IMR-90 (cell line): ENCODE measurements at regions not wholly inside any gene's neighbourhood (a gene's known extent, or its start where the extent isn't known, plus 50 kb on each side); places are given as distances from the start of the nearest gene placed in this dataset.

Experiments
- ATAC-seq: fragments of 200-7000 bp; cut with Tn5 transposase; 2 replicates; pipeline ENCODE4 v1.9.1; 2020; ENCODE audit warnings: low read depth, mild to moderate bottlenecking, moderate library complexity
- BruUV-seq: library from RNA; stranded (reverse); fragments of 400-500 nt; replicated peaks from 2 replicates; lab custom pipeline; 2021; lab: Mats Ljungman, UMichigan
- CTCF ChIA-PET: fragments of 300-600 bp; formaldehyde crosslinking; extraction: SDS; loops from one replicate; lab custom pipeline; 2021; ENCODE audit warnings: antibody characterized with exemption; lab: Yijun Ruan, JAX
- POLR2A ChIA-PET: fragments of 300-600 bp; sonication (Branson Sonifier 250); formaldehyde crosslinking; loops from one replicate; lab custom pipeline; 2022; ENCODE audit warnings: antibody characterized with exemption; ENCODE audit not compliant: unreplicated experiment; lab: Charles Lee
- DNase-seq: peaks from one replicate; pipeline ENCODE4 v3.0.0; 2013
- H2AFZ ChIP-seq: replicated peaks from 2 replicates; pipeline ENCODE3; 2013; ENCODE audit warnings: low read length, mild to moderate bottlenecking; ENCODE audit not compliant: poor library complexity
- H2AK5ac ChIP-seq: 2 replicates; pipeline ENCODE4 v1.6.1; 2013; ENCODE audit warnings: low read depth, low read length, inconsistent platforms
- H2AK9ac ChIP-seq: replicated peaks from 2 replicates; pipeline ENCODE3; 2013; ENCODE audit warnings: mild to moderate bottlenecking, low read depth, low read length, moderate library complexity; ENCODE audit not compliant: poor library complexity
- H2BK120ac ChIP-seq: 2 replicates; pipeline ENCODE4 v1.6.1; 2013; ENCODE audit warnings: low read depth, low read length, inconsistent platforms
- H2BK15ac ChIP-seq: 3 replicates; pipeline ENCODE4 v1.6.1; 2013; ENCODE audit warnings: low read depth, low read length, inconsistent platforms
- H2BK20ac ChIP-seq: 2 replicates; pipeline ENCODE4 v1.6.1; 2013; ENCODE audit warnings: low read depth, mild to moderate bottlenecking, inconsistent platforms, low read length, moderate library complexity
- H2BK5ac ChIP-seq: 2 replicates; pipeline ENCODE4 v1.6.1; 2013; ENCODE audit warnings: mild to moderate bottlenecking, low read depth, low read length, inconsistent platforms; ENCODE audit not compliant: poor library complexity, severe bottlenecking
- H3K14ac ChIP-seq: replicated peaks from 2 replicates; pipeline ENCODE4 v1.6.1; 2013; ENCODE audit warnings: low read depth, low read length, inconsistent platforms
- H3K18ac ChIP-seq: 2 replicates; pipeline ENCODE4 v1.6.1; 2013; ENCODE audit warnings: low read depth, low read length, control low read depth
- H3K23ac ChIP-seq: 2 replicates; pipeline ENCODE4 v1.6.1; 2013; ENCODE audit warnings: low read depth, low read length, inconsistent platforms
- H3K27ac ChIP-seq: 2 replicates; pipeline ENCODE4 v1.5.1; 2013; ENCODE audit warnings: mild to moderate bottlenecking, control low read depth, low read length; ENCODE audit not compliant: insufficient read depth
- H3K27me3 ChIP-seq: 2 replicates; pipeline ENCODE4 v1.6.1; 2013; ENCODE audit warnings: low read length; ENCODE audit not compliant: control insufficient read depth, insufficient read depth
- H3K36me3 ChIP-seq: 2 replicates; pipeline ENCODE4 v1.6.1; 2013; ENCODE audit warnings: low read length, mixed read lengths; ENCODE audit not compliant: control insufficient read depth, insufficient read depth
- H3K4ac ChIP-seq: 2 replicates; pipeline ENCODE4 v1.6.1; 2013; ENCODE audit warnings: low read depth, low read length, inconsistent platforms
- H3K4me1 ChIP-seq: 2 replicates; pipeline ENCODE4 v1.6.1; 2013; ENCODE audit warnings: low read length, mixed read lengths; ENCODE audit not compliant: control insufficient read depth, insufficient read depth
- H3K4me2 ChIP-seq: 2 replicates; pipeline ENCODE4 v1.6.1; 2013; ENCODE audit warnings: low read depth, mild to moderate bottlenecking, control low read depth, low read length, moderate library complexity
- H3K4me3 ChIP-seq: 2 replicates; pipeline ENCODE4 v1.5.1; 2013; ENCODE audit warnings: low read depth, mild to moderate bottlenecking, control low read depth, low read length, moderate library complexity; ENCODE audit not compliant: insufficient read depth
- H3K56ac ChIP-seq: 2 replicates; pipeline ENCODE4 v1.6.1; 2013; ENCODE audit warnings: low read length, inconsistent platforms; ENCODE audit not compliant: insufficient read depth; ENCODE audit errors: extremely low read depth
- H3K79me1 ChIP-seq, 2 experiments: 2 replicates each; pipeline ENCODE4 v1.6.1; 2013; ENCODE audit warnings: low read length in 2 of 2, inconsistent platforms in 1 of 2, low read depth in 1 of 2
- H3K9ac ChIP-seq: 2 replicates; pipeline ENCODE4 v1.6.1; 2013; ENCODE audit warnings: low read depth, low read length, control low read depth
- H3K9me1 ChIP-seq: 2 replicates; pipeline ENCODE4 v1.6.1; 2013; ENCODE audit warnings: low read length, inconsistent platforms; ENCODE audit not compliant: insufficient read depth
- H3K9me3 ChIP-seq: 2 replicates; pipeline ENCODE4 v1.6.1; 2013; ENCODE audit warnings: low read length; ENCODE audit not compliant: control insufficient read depth, insufficient read depth
- H4K20me1 ChIP-seq: 2 replicates; pipeline ENCODE4 v1.6.1; 2013; ENCODE audit warnings: low read length, inconsistent platforms; ENCODE audit not compliant: insufficient read depth
- H4K5ac ChIP-seq: 2 replicates; pipeline ENCODE4 v1.6.1; 2013; ENCODE audit warnings: mild to moderate bottlenecking, low read depth, low read length, control low read depth
- H4K8ac ChIP-seq, 2 experiments: 2 replicates each; pipeline ENCODE4 v1.6.1; 2013; ENCODE audit warnings: low read depth in 2 of 2, low read length in 2 of 2, control low read depth in 1 of 2, inconsistent platforms in 1 of 2
- H4K91ac ChIP-seq: 2 replicates; pipeline ENCODE4 v1.6.1; 2013; ENCODE audit warnings: low read depth, low read length, inconsistent platforms; ENCODE audit not compliant: insufficient read depth
- BHLHE40 ChIP-seq: fragments of 150-350 bp; IDR thresholded peaks from 2 replicates; pipeline ENCODE4 v1.6.1; 2016; ENCODE audit warnings: mild to moderate bottlenecking, low read depth, low read length
- CEBPB ChIP-seq: IDR thresholded peaks from 2 replicates; pipeline ENCODE4 v1.6.1; 2012; ENCODE audit warnings: low read depth, low read length, improper control_type of control experiment
- CHD1 ChIP-seq: IDR thresholded peaks from 2 replicates; pipeline ENCODE4 v1.6.1; 2012; ENCODE audit warnings: low read depth, low read length, improper control_type of control experiment
- RFX5 ChIP-seq: IDR thresholded peaks from 2 replicates; pipeline ENCODE4 v1.8.0; 2012; ENCODE audit warnings: low read depth, mild to moderate bottlenecking, low read length, moderate library complexity
- SMC3 ChIP-seq: fragments of 150-350 bp; IDR thresholded peaks from 2 replicates; pipeline ENCODE4 v1.6.1; 2016; ENCODE audit warnings: low read depth, mild to moderate bottlenecking, antibody characterized with exemption, low read length, moderate library complexity
- WGBS, 2 experiments: methylation state at CpG; one replicate each; pipeline versions ENCODE4 v1.1.5 to v1.1.7; 2013; ENCODE audit warnings: missing lambda C conversion rate in 2 of 2; ENCODE audit not compliant: insufficient read length in 1 of 2; ENCODE audit errors: extremely low coverage in 2 of 2; 5-methylcytosine and 5-hydroxymethylcytosine counted together
- dilution Hi-C: fragments of 300-500 bp; cut with HindIII; formaldehyde crosslinking; loops from one replicate; pipeline ENCODE4 v1.14.3; 2018; ENCODE audit warnings: low sequenced_read_pairs; ENCODE audit not compliant: unreplicated experiment
- in situ Hi-C: fragments of 300-500 bp; cut with MboI; formaldehyde crosslinking; loops from 3 replicates; pipeline ENCODE4 v1.14.3; 2019; ENCODE audit warnings: low sequenced_read_pairs, inconsistent platforms, mixed read lengths
- intact Hi-C: fragments of 100-400 bp; cut with micrococcal nuclease; formaldehyde crosslinking; loops from 2 replicates; pipeline ENCODE4 v1.10.0; 2022

GRCh38 chr5:85462957-85463356, 1078.3 kb upstream of the EDIL3 start:
- Histone ChIP-seq H3K36me3 (no peaks in the 10 kb centered on the region), H2AFZ (no peak overlapping the region), H3K9me1 (no peaks in the 10 kb centered on the region), H2BK20ac (no peak overlapping the region), H2BK120ac (no peak overlapping the region), H4K20me1 (no peaks in the 10 kb centered on the region), H3K4ac (no peak overlapping the region), H3K18ac (no peak overlapping the region), H4K5ac (no peak overlapping the region), H3K4me2 (no peak overlapping the region), H2AK5ac (no peak overlapping the region), H3K23ac (no peak overlapping the region), H3K79me1 (no peaks in the 10 kb centered on the region), H3K4me1 (no peaks in the 10 kb centered on the region), H2BK5ac (no peak overlapping the region), H3K27ac (no peak overlapping the region), H3K4me3 (no peak overlapping the region), H3K14ac (no peak overlapping the region), H3K27me3 (no peaks in the 10 kb centered on the region), H2BK15ac (no peak overlapping the region), H3K9ac (no peak overlapping the region), H3K56ac (no peak overlapping the region), H3K9me3 (peaks cover 24% of the 10 kb centered on the region), H4K91ac (no peak overlapping the region), H2AK9ac (no peak overlapping the region), H4K8ac (no peak overlapping the region)
- no peak for DNase-seq
- intact Hi-C loops: no loop called here
- ChIA-PET CTCF (no interaction called here), POLR2A (no interaction called here)
- WGBS, 2 experiments: no CpG with 5 or more reads among the region's 1 CpG
- in situ Hi-C loops: no loop called here
- TF ChIP-seq BHLHE40: no peak
- TF ChIP-seq CHD1: no peak
- no peak for TF ChIP-seq RFX5
- TF ChIP-seq CEBPB: no peak
- no peak for TF ChIP-seq SMC3
- BruUV-seq: no TSS peak
- no peak for ATAC-seq
- dilution Hi-C loops: no loop called here
